Keratinocyte (primary cell): ENCODE measurements at regions not wholly inside any gene's neighbourhood (a gene's known extent, or its start where the extent isn't known, plus 50 kb on each side); places are given as distances from the start of the nearest gene placed in this dataset.

Source experiments
- DNase-seq: peaks from one replicate; pipeline ENCODE4 v3.0.0-alpha.2; 2011; ENCODE audit warnings: low read depth, missing footprints, low spot score
- FAIRE-seq: peaks from 2 replicates; lab custom pipeline; 2011; peaks lifted over from hg19 to GRCh38; lab: Jason Lieb, UNC
- H2AFZ ChIP-seq: 2 replicates; pipeline ENCODE4 v1.6.0; 2012; ENCODE audit warnings: low read length, control low read depth, inconsistent platforms; ENCODE audit not compliant: control insufficient read depth
- H3K27ac ChIP-seq: 2 replicates; pipeline ENCODE4 v1.5.1; 2011; ENCODE audit warnings: low read length; ENCODE audit not compliant: control insufficient read depth, insufficient read depth
- H3K27me3 ChIP-seq: 3 replicates; pipeline ENCODE4 v1.6.0; 2011; ENCODE audit warnings: low read length; ENCODE audit not compliant: control insufficient read depth, insufficient read depth; ENCODE audit errors: extremely low read depth
- H3K36me3 ChIP-seq, 2 experiments: 2 replicates in 1 of 2; 3 replicates in 1 of 2; pipeline ENCODE4 v1.5.1; 2011; ENCODE audit warnings: low read length in 2 of 2, mild to moderate bottlenecking in 1 of 2; ENCODE audit not compliant: control insufficient read depth in 2 of 2, insufficient read depth in 2 of 2; ENCODE audit errors: extremely low read depth in 1 of 2
- H3K4me1 ChIP-seq: 3 replicates; pipeline ENCODE4 v1.5.1; 2011; ENCODE audit warnings: low read length; ENCODE audit not compliant: control insufficient read depth, insufficient read depth; ENCODE audit errors: extremely low read depth
- H3K4me2 ChIP-seq: 3 replicates; pipeline ENCODE4 v1.6.0; 2011; ENCODE audit warnings: low read depth, low read length; ENCODE audit not compliant: control insufficient read depth, insufficient read depth; ENCODE audit errors: extremely low read depth
- H3K4me3 ChIP-seq, 3 experiments: fragments of 200-600 bp in 1 of 3; sonication (generic) in 1 of 3; 2 replicates in 2 of 3; 3 replicates in 1 of 3; pipeline ENCODE4 v1.5.1; 2011 to 2016; ENCODE audit warnings: low read length in 3 of 3, mild to moderate bottlenecking in 3 of 3, control low read depth in 2 of 3, inconsistent platforms in 1 of 3, low read depth in 1 of 3, mixed read lengths in 1 of 3, mixed run types in 1 of 3, moderate library complexity in 1 of 3; ENCODE audit not compliant: control insufficient read depth in 2 of 3, insufficient read depth in 2 of 3; ENCODE audit errors: extremely low read depth in 1 of 3
- H3K79me2 ChIP-seq: 2 replicates; pipeline ENCODE4 v1.6.0; 2012; ENCODE audit warnings: low read length; ENCODE audit not compliant: control insufficient read depth, insufficient read depth
- H3K9ac ChIP-seq: 3 replicates; pipeline ENCODE4 v1.6.0; 2011; ENCODE audit warnings: low read length; ENCODE audit not compliant: control insufficient read depth, insufficient read depth; ENCODE audit errors: extremely low read depth
- H3K9me1 ChIP-seq: 3 replicates; pipeline ENCODE4 v1.6.0; 2011; ENCODE audit warnings: low read length; ENCODE audit not compliant: control insufficient read depth, insufficient read depth; ENCODE audit errors: extremely low read depth
- H3K9me3 ChIP-seq: 2 replicates; pipeline ENCODE4 v1.5.1; 2012; ENCODE audit warnings: low read depth, low read length; ENCODE audit not compliant: control insufficient read depth
- H4K20me1 ChIP-seq: 3 replicates; pipeline ENCODE4 v1.6.0; 2011; ENCODE audit warnings: low read length; ENCODE audit not compliant: control insufficient read depth, insufficient read depth; ENCODE audit errors: extremely low read depth
- CTCF ChIP-seq, 3 experiments: IDR thresholded peaks in 1 of 3; conservative IDR thresholded peaks in 1 of 3; optimal IDR thresholded peaks in 1 of 3; 2 replicates in 2 of 3; 3 replicates in 1 of 3; pipeline versions ENCODE3 to v1.5.1; 2011; ENCODE audit warnings: low read length in 3 of 3, mild to moderate bottlenecking in 3 of 3, moderate library complexity in 2 of 3, control low read depth in 1 of 3, inconsistent platforms in 1 of 3; ENCODE audit not compliant: insufficient read depth in 2 of 3; ENCODE audit errors: extremely low read depth in 1 of 3
- EZH2 ChIP-seq: IDR thresholded peaks from one replicate; pipeline ENCODE4 v1.6.1; 2012; ENCODE audit warnings: inconsistent platforms, mild to moderate bottlenecking, low read length, moderate library complexity
- dilution Hi-C: fragments of 300-500 bp; cut with MboI; formaldehyde crosslinking; loops from one replicate; pipeline ENCODE4 v1.7.0; 2020; ENCODE audit warnings: low sequenced_read_pairs; ENCODE audit not compliant: extremely low pct_ligation_motif_present

GRCh38 chr2:100632037-100632436 lies 69.2 kb downstream of the PDCL3 start:
- no peaks in the 10 kb centered on the region for H3K79me2 ChIP-seq
- no peaks in the 10 kb centered on the region for H3K4me1 ChIP-seq
- H2AFZ ChIP-seq = no peak overlapping the region
- H3K9me3 ChIP-seq = no peaks in the 10 kb centered on the region
- peaks cover 9% of the 10 kb centered on the region for H3K27me3 ChIP-seq
- TF ChIP-seq CTCF (optimal IDR thresholded peaks at IDR 0.05 in 1 of 3, IDR thresholded peaks at IDR 0.05 in 1 of 3, conservative IDR thresholded peaks at IDR 0.05 in 1 of 3; ENCODE audit: extremely low read depth in 1 of 3, insufficient read depth in 2 of 3, low read length in 3 of 3) (no peak), EZH2 (no peak)
- no peaks in the 10 kb centered on the region for H3K36me3 ChIP-seq
- H3K9ac ChIP-seq = no peak overlapping the region
- H3K4me2 ChIP-seq = no peak overlapping the region
- H4K20me1 ChIP-seq = no peaks in the 10 kb centered on the region
- dilution Hi-C loops = no loop called here
- FAIRE-seq = no peak
- no peak overlapping the region for H3K4me3 ChIP-seq
- no peak for DNase-seq
- no peaks in the 10 kb centered on the region for H3K9me1 ChIP-seq
- H3K27ac ChIP-seq = no peak overlapping the region

GRCh38 chr2:100632759-100633158 lies 70.0 kb downstream of the PDCL3 start:
- no peaks in the 10 kb centered on the region for H3K9me3 ChIP-seq
- H3K79me2 ChIP-seq = no peaks in the 10 kb centered on the region
- FAIRE-seq (peak; percentile 20), DNase-seq (no peak)
- H2AFZ ChIP-seq = no peak overlapping the region
- H3K4me2 ChIP-seq = no peak overlapping the region
- dilution Hi-C loops = no loop called here
- no peaks in the 10 kb centered on the region for H3K9me1 ChIP-seq
- no peaks in the 10 kb centered on the region for H3K36me3 ChIP-seq
- no peaks in the 10 kb centered on the region for H4K20me1 ChIP-seq
- TF ChIP-seq CTCF (optimal IDR thresholded peaks at IDR 0.05 in 1 of 3, IDR thresholded peaks at IDR 0.05 in 1 of 3, conservative IDR thresholded peaks at IDR 0.05 in 1 of 3; ENCODE audit: extremely low read depth in 1 of 3, insufficient read depth in 2 of 3, low read length in 3 of 3) (no peak), EZH2 (no peak)
- no peaks in the 10 kb centered on the region for H3K4me1 ChIP-seq
- no peak overlapping the region for H3K4me3 ChIP-seq
- H3K9ac ChIP-seq = no peak overlapping the region
- no peak overlapping the region for H3K27ac ChIP-seq
- H3K27me3 ChIP-seq = peaks cover 2% of the 10 kb centered on the region
